ENCODE measurements at regions not wholly inside any gene's neighbourhood (a gene's known extent, or its start where the extent isn't known, plus 50 kb on each side); places are given as distances from the start of the nearest gene placed in this dataset.

GRCh38 chr4:19936476-19936875 is 315.2 kb upstream of the SLIT2 start:
- DNase-seq, result no peak
- Histone ChIP-seq H3K4me1 (replicated peaks in 1 of 2) (no peaks in the 10 kb centered on the region), H3K27me3 (no peaks in the 10 kb centered on the region), H3K4me3 (no peak overlapping the region), H3K9me3 (replicated peaks in 1 of 3) (no peaks in the 10 kb centered on the region), H3K27ac (no peak overlapping the region), H3K36me3 (replicated peaks in 1 of 2) (no peaks in the 10 kb centered on the region)
- WGBS, 4 donors, result 64 to 75% (median 69%) methylated on average over 3 of the region's 3 CpGs
- intact Hi-C loops (cut with DNase I), result no loop called here
- TF ChIP-seq CTCF (IDR thresholded peaks at IDR 0.05) (no peak), POLR2A (IDR thresholded peaks at IDR 0.05) (no peak)

GRCh38 chr4:19930742-19931141 is 321.0 kb upstream of the SLIT2 start:
- no peak overlapping the region for H3K4me3 ChIP-seq
- no peaks in the 10 kb centered on the region for H3K36me3 ChIP-seq (replicated peaks in 1 of 2)
- no peak for DNase-seq
- H3K4me1 ChIP-seq (replicated peaks in 1 of 2), result peaks cover 0 to 3% of the 10 kb centered on the region in 2 donors
- no peak overlapping the region for H3K27ac ChIP-seq
- intact Hi-C loops (cut with DNase I), result no loop called here
- no peaks in the 10 kb centered on the region for H3K27me3 ChIP-seq
- 77 to 90% (median 85%) methylated on average over 3 of the region's 3 CpGs for WGBS, 4 donors
- TF ChIP-seq CTCF (IDR thresholded peaks at IDR 0.05) (no peak), POLR2A (IDR thresholded peaks at IDR 0.05) (no peak)
- no peaks in the 10 kb centered on the region for H3K9me3 ChIP-seq (replicated peaks in 1 of 3)

GRCh38 chr4:19927381-19927780 is 324.3 kb upstream of the SLIT2 start:
- H3K36me3 ChIP-seq (replicated peaks in 1 of 2), result no peaks in the 10 kb centered on the region
- DNase-seq, result no peak
- TF ChIP-seq POLR2A (IDR thresholded peaks at IDR 0.05) (no peak), CTCF (IDR thresholded peaks at IDR 0.05) (no peak)
- WGBS, 4 donors, result 88 to 97% (median 91%) methylated on average over 4 of the region's 4 CpGs
- no peak overlapping the region for H3K4me3 ChIP-seq
- H3K9me3 ChIP-seq (replicated peaks in 1 of 3), result no peaks in the 10 kb centered on the region
- intact Hi-C loops (cut with DNase I), result no loop called here
- H3K27me3 ChIP-seq, result no peaks in the 10 kb centered on the region
- peaks cover 4 to 18% of the 10 kb centered on the region in 2 donors for H3K4me1 ChIP-seq (replicated peaks in 1 of 2)
- no peak overlapping the region for H3K27ac ChIP-seq

GRCh38 chr4:19925516-19925915 is 326.2 kb upstream of the SLIT2 start:
- Histone ChIP-seq H3K27me3 (no peaks in the 10 kb centered on the region), H3K27ac (no peak overlapping the region), H3K4me1 (replicated peaks in 1 of 2) (peaks cover 4 to 18% of the 10 kb centered on the region in 2 donors), H3K4me3 (no peak overlapping the region), H3K9me3 (replicated peaks in 1 of 3) (no peaks in the 10 kb centered on the region), H3K36me3 (replicated peaks in 1 of 2) (no peaks in the 10 kb centered on the region)
- intact Hi-C loops (cut with DNase I), result no loop called here
- DNase-seq, result no peak
- TF ChIP-seq CTCF (IDR thresholded peaks at IDR 0.05) (no peak), POLR2A (IDR thresholded peaks at IDR 0.05) (no peak)

Data from adrenal gland (tissue), 9 donors.